ENCODE measurements at regions not wholly inside any gene's neighbourhood (a gene's known extent, or its start where the extent isn't known, plus 50 kb on each side); places are given as distances from the start of the nearest gene placed in this dataset.
A peak's percentile ranks its signal among the peaks of the same experiment; 100 is the strongest.

DNA sequence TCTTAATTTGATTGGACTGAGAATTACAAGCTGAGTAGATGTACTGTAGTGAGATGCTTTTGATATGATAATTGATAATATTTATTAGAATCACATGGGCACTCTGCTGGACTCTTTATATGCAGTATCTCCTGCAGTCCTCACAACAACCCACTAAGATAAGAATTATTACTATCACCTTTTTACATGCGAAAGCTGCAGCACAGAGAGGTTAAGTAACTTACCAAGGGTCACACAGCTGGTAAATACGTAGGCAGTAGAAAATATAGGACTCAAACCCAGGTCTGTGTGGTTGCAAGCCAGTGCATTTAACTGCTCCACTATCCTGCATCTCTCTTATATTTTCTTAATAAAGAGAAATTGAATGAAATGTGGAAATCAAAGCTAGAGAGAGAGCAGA, 392.8 kb upstream of the RORA start:
- intact Hi-C loops (cut with DNase I; ENCODE audit: low total_unique reads): no loop called here
- no peak overlapping the region for H3K27ac ChIP-seq
- no peaks in the 10 kb centered on the region for H3K4me1 ChIP-seq
- no peaks in the 10 kb centered on the region for H3K36me3 ChIP-seq
- TF ChIP-seq, protein P1, sequence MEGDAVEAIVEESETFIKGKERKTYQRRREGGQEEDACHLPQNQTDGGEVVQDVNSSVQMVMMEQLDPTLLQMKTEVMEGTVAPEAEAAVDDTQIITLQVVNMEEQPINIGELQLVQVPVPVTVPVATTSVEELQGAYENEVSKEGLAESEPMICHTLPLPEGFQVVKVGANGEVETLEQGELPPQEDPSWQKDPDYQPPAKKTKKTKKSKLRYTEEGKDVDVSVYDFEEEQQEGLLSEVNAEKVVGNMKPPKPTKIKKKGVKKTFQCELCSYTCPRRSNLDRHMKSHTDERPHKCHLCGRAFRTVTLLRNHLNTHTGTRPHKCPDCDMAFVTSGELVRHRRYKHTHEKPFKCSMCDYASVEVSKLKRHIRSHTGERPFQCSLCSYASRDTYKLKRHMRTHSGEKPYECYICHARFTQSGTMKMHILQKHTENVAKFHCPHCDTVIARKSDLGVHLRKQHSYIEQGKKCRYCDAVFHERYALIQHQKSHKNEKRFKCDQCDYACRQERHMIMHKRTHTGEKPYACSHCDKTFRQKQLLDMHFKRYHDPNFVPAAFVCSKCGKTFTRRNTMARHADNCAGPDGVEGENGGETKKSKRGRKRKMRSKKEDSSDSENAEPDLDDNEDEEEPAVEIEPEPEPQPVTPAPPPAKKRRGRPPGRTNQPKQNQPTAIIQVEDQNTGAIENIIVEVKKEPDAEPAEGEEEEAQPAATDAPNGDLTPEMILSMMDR (IDR thresholded peaks at IDR 0.05): no peak
- peaks cover 0 to 12% (median under 1%) of the 10 kb centered on the region in 3 donors for H3K9me3 ChIP-seq
- H3K4me3 ChIP-seq: no peak overlapping the region
- H3K27me3 ChIP-seq: no peaks in the 10 kb centered on the region
- no peak for DNase-seq

DNA sequence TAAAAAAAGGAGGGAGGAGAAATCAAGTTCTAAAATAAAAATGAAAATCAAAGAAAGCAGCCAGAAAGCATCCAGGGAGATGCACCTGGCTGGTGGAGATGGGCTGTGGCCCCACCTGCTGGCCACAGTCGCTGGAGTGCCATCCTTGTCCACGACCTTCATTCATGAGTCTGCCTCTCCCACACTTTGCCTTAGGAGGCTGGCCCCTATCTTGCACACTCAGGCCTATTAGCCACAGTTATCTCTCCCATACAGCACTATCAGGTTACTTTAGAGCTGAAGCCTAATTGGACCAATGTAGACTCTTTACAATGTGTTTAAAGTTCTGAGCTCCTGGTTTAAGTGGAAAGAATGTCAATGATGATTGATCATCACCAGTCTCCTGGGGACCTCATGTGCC, 392.0 kb upstream of the RORA start:
- Histone ChIP-seq H3K36me3 (no peaks in the 10 kb centered on the region), H3K27ac (no peak overlapping the region), H3K9me3 (peaks cover 0 to 12% (median 2%) of the 10 kb centered on the region in 3 donors), H3K4me3 (no peak overlapping the region), H3K4me1 (no peaks in the 10 kb centered on the region), H3K27me3 (no peaks in the 10 kb centered on the region)
- no peak for DNase-seq
- TF ChIP-seq, protein P1 (IDR thresholded peaks at IDR 0.05): peak; percentile 7 to 20
- intact Hi-C loops (cut with DNase I; ENCODE audit: low total_unique reads): no loop called here

DNA sequence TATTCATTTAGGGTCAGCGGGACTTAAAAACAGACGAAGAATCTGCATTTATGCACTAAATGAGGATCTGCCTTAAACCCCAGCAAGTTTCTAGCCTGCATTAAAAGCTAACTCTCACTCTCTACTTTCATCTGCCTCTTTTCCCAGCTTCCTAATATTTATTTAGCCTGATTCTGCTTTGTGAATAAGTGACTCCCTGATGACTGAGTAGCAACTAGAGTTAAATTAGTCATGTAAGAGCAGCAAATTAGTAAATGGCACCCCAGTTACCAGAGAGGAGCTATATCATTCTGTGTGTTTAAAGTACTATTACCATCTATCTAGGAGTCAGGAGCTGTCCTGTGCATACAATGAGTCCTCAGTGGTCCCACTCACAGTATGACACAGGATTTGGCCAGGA, 391.0 kb upstream of the RORA start:
- Histone ChIP-seq H3K27ac (no peak overlapping the region), H3K4me1 (no peaks in the 10 kb centered on the region), H3K9me3 (peaks cover under 1 to 19% (median 2%) of the 10 kb centered on the region in 3 donors), H3K36me3 (no peaks in the 10 kb centered on the region), H3K4me3 (no peak overlapping the region), H3K27me3 (no peaks in the 10 kb centered on the region)
- no peak for DNase-seq
- TF ChIP-seq, protein P1 (IDR thresholded peaks at IDR 0.05): no peak
- intact Hi-C loops (cut with DNase I; ENCODE audit: low total_unique reads): no loop called here

DNA sequence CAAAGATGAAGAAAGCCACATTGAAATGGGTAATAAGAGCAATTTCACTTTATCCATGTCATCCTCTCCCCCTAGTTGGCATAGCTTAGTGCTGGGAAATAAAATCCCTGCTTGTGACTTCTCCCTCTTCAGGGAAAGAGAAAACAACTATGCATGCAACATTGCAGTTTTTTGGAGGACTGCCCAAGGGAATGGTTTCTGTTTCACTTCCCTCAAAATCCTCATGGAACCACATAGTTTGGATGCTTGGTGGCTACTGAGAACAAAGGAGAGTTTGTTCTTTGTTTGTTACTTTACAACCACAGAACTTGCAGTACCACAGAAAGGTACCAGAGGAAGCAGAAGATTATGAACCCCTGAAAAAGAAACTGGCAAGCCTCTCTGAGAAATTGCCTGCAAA, 384.6 kb upstream of the RORA start:
- no peaks in the 10 kb centered on the region for H3K27me3 ChIP-seq
- intact Hi-C loops (cut with DNase I; ENCODE audit: low total_unique reads): no loop called here

DNA sequence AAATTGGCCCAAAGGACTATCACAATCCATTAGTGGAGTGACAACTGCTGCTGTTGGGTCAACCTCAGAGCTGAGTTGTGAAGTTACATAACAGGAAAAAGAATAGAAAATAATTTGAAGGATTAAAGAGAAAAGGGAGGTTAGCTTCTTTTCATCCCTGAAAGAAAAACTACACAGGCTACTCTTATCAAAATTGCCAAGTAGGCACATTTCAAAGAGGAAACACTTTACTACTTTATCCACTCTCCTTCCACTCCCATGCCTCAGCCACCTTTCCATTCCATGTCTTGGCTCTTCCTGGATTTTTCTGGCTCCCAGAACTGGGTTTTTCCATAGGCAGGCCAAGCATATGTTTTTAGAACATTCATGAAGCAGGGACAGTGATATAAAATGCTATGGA, 384.0 kb upstream of the RORA start:
- intact Hi-C loops (cut with DNase I; ENCODE audit: low total_unique reads): no loop called here
- DNase-seq: no peak
- peaks cover 9 to 32% (median 11%) of the 10 kb centered on the region in 3 donors for H3K9me3 ChIP-seq

More for the DNA sequence above, 384.6 kb upstream of the RORA start:
- TF ChIP-seq, protein P1 (IDR thresholded peaks at IDR 0.05): no peak
- Histone ChIP-seq H3K27ac (no peak overlapping the region), H3K36me3 (no peaks in the 10 kb centered on the region), H3K9me3 (peaks cover 9 to 32% (median 11%) of the 10 kb centered on the region in 3 donors), H3K4me3 (no peak overlapping the region), H3K4me1 (no peaks in the 10 kb centered on the region)
- no peak for DNase-seq

More for the DNA sequence above, 384.0 kb upstream of the RORA start:
- H3K27me3 ChIP-seq: no peaks in the 10 kb centered on the region
- no peaks in the 10 kb centered on the region for H3K36me3 ChIP-seq
- H3K4me1 ChIP-seq: no peaks in the 10 kb centered on the region
- no peak overlapping the region for H3K4me3 ChIP-seq
- no peak overlapping the region for H3K27ac ChIP-seq
- TF ChIP-seq, protein P1 (IDR thresholded peaks at IDR 0.05): no peak

All from tibial artery (tissue), 4 donors.